Osteocyte (in vitro differentiated cells): ENCODE measurements at regions not wholly inside any gene's neighbourhood (a gene's known extent, or its start where the extent isn't known, plus 50 kb on each side); places are given as distances from the start of the nearest gene placed in this dataset.

Experiments
- DNase-seq: peaks from one replicate; pipeline ENCODE4 v3.0.0; 2021; ENCODE audit warnings: mixed read lengths; ENCODE audit not compliant: unreplicated experiment; ENCODE audit errors: extremely low spot score
- H3K27ac Mint-ChIP-seq: one replicate; pipeline ENCODE4 v1.8.0; 2021; ENCODE audit warnings: mild to moderate bottlenecking, mixed read lengths; ENCODE audit not compliant: unreplicated experiment
- H3K27me3 Mint-ChIP-seq: one replicate; pipeline ENCODE4 v1.8.0; 2021; ENCODE audit warnings: mixed read lengths; ENCODE audit not compliant: unreplicated experiment
- H3K36me3 Mint-ChIP-seq: one replicate; pipeline ENCODE4 v1.8.0; 2021; ENCODE audit warnings: mixed read lengths; ENCODE audit not compliant: unreplicated experiment
- H3K4me1 Mint-ChIP-seq: one replicate; pipeline ENCODE4 v1.8.0; 2021; ENCODE audit warnings: mixed read lengths; ENCODE audit not compliant: unreplicated experiment
- H3K4me3 Mint-ChIP-seq: one replicate; pipeline ENCODE4 v1.8.0; 2021; ENCODE audit warnings: mild to moderate bottlenecking, moderate library complexity, mixed read lengths; ENCODE audit not compliant: unreplicated experiment
- H3K9me3 Mint-ChIP-seq: one replicate; pipeline ENCODE4 v1.8.0; 2021; ENCODE audit warnings: mixed read lengths; ENCODE audit not compliant: unreplicated experiment
- CTCF ChIP-seq: fragments of 200-600 bp; sonication (generic); IDR thresholded peaks from 2 replicates; pipeline ENCODE4 v1.5.0; 2021; ENCODE audit warnings: antibody characterized with exemption, mild to moderate bottlenecking, moderate library complexity

DNA sequence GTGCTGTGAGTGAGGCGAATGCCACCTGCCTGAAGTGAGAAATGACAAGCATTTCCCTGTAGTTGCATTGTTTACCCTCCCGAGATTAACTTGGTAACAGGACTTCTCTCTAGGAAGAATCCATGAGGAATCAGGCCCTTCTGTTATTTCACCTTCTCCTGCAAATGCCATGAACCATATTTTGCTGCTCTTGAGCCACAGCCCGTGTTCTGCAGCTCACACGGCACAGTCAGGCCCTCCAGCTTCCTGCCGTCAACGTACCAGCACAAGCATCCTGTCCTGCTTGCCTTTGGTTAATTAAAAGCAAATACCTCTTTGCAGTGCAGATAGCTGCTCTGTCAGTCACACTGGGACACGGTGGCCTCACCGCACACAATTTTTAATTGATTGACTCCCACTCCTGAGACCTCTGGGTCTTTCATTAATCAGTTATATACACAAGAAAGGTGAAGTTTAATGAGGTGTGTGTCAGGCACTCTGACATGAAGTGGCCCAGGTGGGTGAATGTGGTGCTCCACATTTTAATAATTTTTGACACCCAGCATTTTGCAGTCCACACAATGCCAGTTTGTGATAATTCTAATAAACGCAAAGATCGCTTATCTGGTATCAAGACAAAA lies 95.3 kb upstream of the ASB18 start:
- Mint-ChIP-seq H3K36me3 (no peaks in the 10 kb centered on the region), H3K27ac (no peak overlapping the region), H3K4me3 (no peak overlapping the region), H3K9me3 (no peaks in the 10 kb centered on the region), H3K4me1 (no peaks in the 10 kb centered on the region), H3K27me3 (peaks cover 12% of the 10 kb centered on the region)
- DNase-seq: no peak
- no peak for TF ChIP-seq CTCF

DNA sequence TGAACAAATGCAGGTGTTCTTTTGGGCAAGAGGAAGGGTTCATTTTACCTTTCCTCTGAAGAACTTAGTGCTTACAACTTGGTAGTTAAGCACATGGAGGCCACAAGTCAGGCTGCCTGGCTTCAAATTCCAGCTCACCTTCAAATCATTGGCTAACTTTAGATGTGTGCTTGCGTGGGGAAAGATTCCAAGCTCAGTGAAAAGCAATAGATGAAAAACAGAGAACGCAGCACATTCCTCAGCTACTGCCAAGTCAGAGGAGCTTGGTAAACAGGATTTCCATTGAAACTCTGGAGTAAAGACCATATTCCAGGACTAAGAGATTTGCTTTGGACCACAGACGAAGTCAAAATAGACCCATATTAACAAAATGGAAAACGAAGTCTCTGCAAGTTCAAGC lies 96.3 kb upstream of the ASB18 start:
- H3K4me3 Mint-ChIP-seq: no peak overlapping the region
- TF ChIP-seq CTCF: no peak
- H3K36me3 Mint-ChIP-seq: no peaks in the 10 kb centered on the region
- no peaks in the 10 kb centered on the region for H3K4me1 Mint-ChIP-seq
- DNase-seq: no peak
- no peaks in the 10 kb centered on the region for H3K9me3 Mint-ChIP-seq
- H3K27ac Mint-ChIP-seq: no peak overlapping the region
- peaks cover 19% of the 10 kb centered on the region for H3K27me3 Mint-ChIP-seq

GRCh38 chr2:236363711-236364277 lies 99.6 kb upstream of the ASB18 start:
- no peak for DNase-seq
- Mint-ChIP-seq H3K27ac (no peak overlapping the region), H3K9me3 (no peaks in the 10 kb centered on the region), H3K36me3 (no peaks in the 10 kb centered on the region), H3K27me3 (peaks cover 32% of the 10 kb centered on the region), H3K4me3 (no peak overlapping the region), H3K4me1 (no peaks in the 10 kb centered on the region)
- no peak for TF ChIP-seq CTCF

- H3K36me3 Mint-ChIP-seq: no peaks in the 10 kb centered on the region
- no peak for TF ChIP-seq CTCF
- no peaks in the 10 kb centered on the region for H3K9me3 Mint-ChIP-seq
- H3K4me3 Mint-ChIP-seq: no peak overlapping the region
- H3K27ac Mint-ChIP-seq: no peak overlapping the region
- DNase-seq: peak; percentile 75
- peaks cover 46% of the 10 kb centered on the region for H3K27me3 Mint-ChIP-seq
- no peaks in the 10 kb centered on the region for H3K4me1 Mint-ChIP-seq
These were observed 101.2 kb upstream of the ASB18 start for GRCh38 chr2:236365258-236366048.

DNA sequence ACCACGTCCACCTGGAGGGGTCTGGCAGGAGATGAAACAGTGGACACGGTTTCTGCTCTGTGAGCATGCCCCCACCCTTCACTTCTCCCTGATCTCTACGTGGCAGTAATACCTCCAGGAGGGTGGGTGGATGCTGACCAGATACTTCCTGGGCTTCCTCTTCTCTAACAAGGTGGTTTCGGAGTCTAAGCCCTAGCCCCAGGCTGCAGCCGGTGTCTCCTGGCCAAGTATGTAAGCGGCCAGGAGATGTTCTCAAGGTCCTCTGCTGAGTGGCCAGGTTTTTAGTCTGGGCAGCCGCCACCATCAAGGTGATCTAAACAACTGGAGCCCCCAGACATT lies 101.8 kb upstream of the ASB18 start:
- peak; percentile 57 for DNase-seq
- Mint-ChIP-seq H3K27me3 (peaks cover 49% of the 10 kb centered on the region), H3K27ac (no peak overlapping the region), H3K36me3 (no peaks in the 10 kb centered on the region), H3K4me1 (no peaks in the 10 kb centered on the region), H3K4me3 (no peak overlapping the region), H3K9me3 (no peaks in the 10 kb centered on the region)
- TF ChIP-seq CTCF: no peak
